ENCODE measurements at regions not wholly inside any gene's neighbourhood (a gene's known extent, or its start where the extent isn't known, plus 50 kb on each side); places are given as distances from the start of the nearest gene placed in this dataset.
"Not testable (repeated sequence)": the region's sequence is repeated elsewhere in the genome, so short reads cannot be mapped to it uniquely, and the experiment has no call there.

GRCh38 chr7:10773430-10773829, 200.2 kb upstream of the PHF14 start:
- DNase-seq (ENCODE audit: low read depth in 1 of 2, low spot score in 2 of 2) = no peak
- no peaks in the 10 kb centered on the region for H3K36me3 ChIP-seq
- no peak overlapping the region for H3K4me3 ChIP-seq
- H3K27ac ChIP-seq = no peak overlapping the region
- H3K27me3 ChIP-seq (replicated peaks) = no peaks in the 10 kb centered on the region
- H3K4me1 ChIP-seq (replicated peaks) = no peaks in the 10 kb centered on the region
- 0 out of 2 replicates have a peak, but pooled peaks cover under 1% of the 10 kb centered on the region for H3K9me3 ChIP-seq (replicated peaks)

GRCh38 chr7:10779465-10780399, 193.9 kb upstream of the PHF14 start:
- Histone ChIP-seq H3K9me3 (replicated peaks) (no peaks in the 10 kb centered on the region), H3K36me3 (no peaks in the 10 kb centered on the region), H3K4me3 (no peak overlapping the region), H3K27ac (no peak overlapping the region), H3K4me1 (replicated peaks) (no peaks in the 10 kb centered on the region), H3K27me3 (replicated peaks) (no peaks in the 10 kb centered on the region)
- no peak for DNase-seq (ENCODE audit: low read depth in 1 of 2, low spot score in 2 of 2)

DNA sequence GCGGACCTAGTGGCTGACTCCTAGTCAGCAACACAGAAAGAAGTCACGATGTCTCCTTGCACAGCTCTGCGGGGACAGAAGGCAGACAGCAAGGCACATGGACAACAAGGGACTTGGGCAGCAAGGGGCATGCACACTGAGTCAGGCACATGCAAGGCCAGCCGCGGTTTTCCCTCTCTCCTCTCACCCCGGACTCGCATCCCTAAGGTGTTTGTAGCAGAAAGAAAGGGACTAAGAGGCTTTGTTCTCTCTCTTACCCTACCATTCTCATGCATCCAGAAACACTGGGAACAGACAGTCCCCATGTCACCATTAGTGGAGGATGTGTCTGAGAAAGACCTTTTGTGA, 193.3 kb upstream of the PHF14 start:
- Histone ChIP-seq H3K9me3 (replicated peaks) (no peaks in the 10 kb centered on the region), H3K27me3 (replicated peaks) (no peaks in the 10 kb centered on the region), H3K27ac (no peak overlapping the region), H3K4me3 (no peak overlapping the region), H3K4me1 (replicated peaks) (no peaks in the 10 kb centered on the region), H3K36me3 (no peaks in the 10 kb centered on the region)
- DNase-seq (ENCODE audit: low read depth in 1 of 2, low spot score in 2 of 2) = no peak

DNA sequence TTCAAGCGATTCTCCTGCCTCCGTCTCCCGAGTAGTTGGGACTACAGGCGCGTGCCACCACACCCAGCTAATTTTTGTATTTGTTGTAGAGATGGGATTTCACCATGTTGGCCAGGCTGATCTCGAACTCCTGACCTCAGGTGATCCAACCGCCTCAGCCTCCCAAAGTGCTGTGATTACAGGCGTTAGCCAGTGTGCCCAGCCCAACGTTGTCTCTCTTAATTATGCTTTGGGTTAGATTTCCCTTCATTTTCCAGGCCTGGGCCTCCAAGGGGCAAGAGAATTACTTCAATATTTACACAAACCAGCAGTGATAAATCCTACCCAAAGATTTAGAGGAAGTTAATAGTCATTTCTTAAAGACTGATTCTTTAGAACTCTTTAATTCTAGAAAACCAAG, 186.7 kb upstream of the PHF14 start:
- not testable (repeated sequence) for DNase-seq (ENCODE audit: low read depth in 1 of 2, low spot score in 2 of 2); H3K9me3 ChIP-seq (replicated peaks)

DNA sequence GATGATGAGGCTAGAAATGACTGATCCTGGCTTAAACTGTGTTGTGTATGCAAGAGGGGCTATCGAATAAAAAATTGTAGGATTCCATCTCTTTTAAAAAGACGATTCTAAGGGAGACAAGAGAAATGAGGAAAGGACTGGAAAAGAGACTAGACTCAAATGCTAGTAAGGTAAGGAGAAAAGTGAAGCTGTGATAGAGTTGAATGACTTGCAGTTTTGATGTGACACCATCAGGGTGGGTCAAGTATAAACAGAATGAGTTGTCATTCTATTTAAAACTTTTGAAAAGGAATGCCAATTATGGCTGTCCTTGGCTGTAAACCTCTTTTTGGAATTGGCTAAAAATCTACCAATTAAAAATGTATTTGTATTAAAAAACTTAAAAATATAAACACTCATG, 184.5 kb upstream of the PHF14 start:
- Histone ChIP-seq H3K4me3 (no peak overlapping the region), H3K27me3 (replicated peaks) (no peaks in the 10 kb centered on the region), H3K4me1 (replicated peaks) (no peaks in the 10 kb centered on the region), H3K36me3 (no peaks in the 10 kb centered on the region), H3K9me3 (replicated peaks) (peaks cover 3% of the 10 kb centered on the region; the same call in 1 of the 2 replicates), H3K27ac (no peak overlapping the region)
- DNase-seq (ENCODE audit: low read depth in 1 of 2, low spot score in 2 of 2) = no peak

More for the DNA sequence above, 186.7 kb upstream of the PHF14 start:
- not testable (repeated sequence) for H3K27ac ChIP-seq; H3K27me3 ChIP-seq (replicated peaks); H3K36me3 ChIP-seq; H3K4me1 ChIP-seq (replicated peaks); H3K4me3 ChIP-seq

DNA sequence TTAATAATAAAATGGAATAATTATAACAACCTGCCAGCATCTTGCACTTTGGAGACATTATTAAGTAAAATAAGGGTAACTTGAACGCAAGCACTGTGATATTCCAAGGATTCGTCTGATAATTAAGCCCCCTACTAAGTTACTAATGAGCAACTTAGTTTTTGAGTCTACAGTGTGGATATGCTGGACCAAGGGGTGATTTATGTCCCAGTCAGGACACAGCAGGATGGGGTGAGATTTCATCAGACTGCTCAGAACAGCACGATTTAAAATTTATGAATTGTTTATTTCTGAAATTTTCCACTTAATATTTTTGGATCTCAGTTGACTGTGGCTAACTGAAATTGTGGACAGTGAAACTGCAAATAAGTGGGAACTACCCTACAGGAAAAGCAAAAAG, 182.8 kb upstream of the PHF14 start:
- no peaks in the 10 kb centered on the region for H3K36me3 ChIP-seq
- H3K27ac ChIP-seq = no peak overlapping the region
- peaks cover 3% of the 10 kb centered on the region; the same call in 1 of the 2 replicates for H3K9me3 ChIP-seq (replicated peaks)
- H3K4me1 ChIP-seq (replicated peaks) = no peaks in the 10 kb centered on the region
- H3K27me3 ChIP-seq (replicated peaks) = no peaks in the 10 kb centered on the region
- no peak for DNase-seq (ENCODE audit: low read depth in 1 of 2, low spot score in 2 of 2)
- no peak overlapping the region for H3K4me3 ChIP-seq

DNA sequence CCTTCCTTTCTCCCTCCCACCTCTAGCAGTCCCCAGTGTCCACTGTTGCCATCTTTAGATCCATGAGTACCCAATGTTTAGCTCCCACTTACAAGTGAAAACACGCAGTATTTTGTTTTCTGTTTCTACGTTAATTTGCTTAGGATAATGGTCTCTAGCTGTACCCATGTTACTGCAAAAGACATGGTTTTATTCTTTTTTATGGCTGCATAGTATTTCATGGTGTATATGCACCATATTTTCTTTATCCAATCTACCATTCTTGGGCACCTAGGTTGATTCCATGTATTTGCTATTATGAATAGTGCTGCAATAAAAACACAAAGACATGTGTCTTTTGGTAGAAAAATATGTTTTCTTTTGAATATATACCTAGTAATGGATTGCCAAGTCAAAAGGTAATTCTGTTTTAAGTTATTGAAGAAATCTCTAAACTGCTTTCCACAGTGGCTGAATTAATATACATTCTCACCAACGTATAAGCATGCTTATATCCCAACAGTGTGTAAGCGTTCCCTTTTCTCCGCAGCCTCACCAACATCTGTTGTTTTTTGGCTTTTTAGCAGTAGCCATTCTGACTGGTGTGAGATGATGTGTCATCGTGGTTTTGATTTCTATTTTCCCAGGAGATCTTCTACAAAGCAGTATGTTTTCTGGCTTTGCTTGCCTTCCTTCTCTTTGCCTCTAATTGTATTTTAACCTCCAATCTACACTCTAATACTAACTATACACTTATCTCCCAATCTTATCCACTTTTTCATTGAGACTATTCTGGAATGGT, 179.5 kb upstream of the PHF14 start:
- no peak overlapping the region for H3K27ac ChIP-seq
- no peaks in the 10 kb centered on the region for H3K36me3 ChIP-seq
- H3K27me3 ChIP-seq (replicated peaks) = no peaks in the 10 kb centered on the region
- no peak overlapping the region for H3K4me3 ChIP-seq
- no peaks in the 10 kb centered on the region for H3K4me1 ChIP-seq (replicated peaks)
- peaks cover 3% of the 10 kb centered on the region; the same call in 1 of the 2 replicates for H3K9me3 ChIP-seq (replicated peaks)
- no peak for DNase-seq (ENCODE audit: low read depth in 1 of 2, low spot score in 2 of 2)

GRCh38 chr7:10797157-10797556, 176.5 kb upstream of the PHF14 start:
- no peaks in the 10 kb centered on the region for H3K9me3 ChIP-seq (replicated peaks)
- H3K36me3 ChIP-seq = no peaks in the 10 kb centered on the region
- DNase-seq (ENCODE audit: low read depth in 1 of 2, low spot score in 2 of 2) = no peak
- no peaks in the 10 kb centered on the region for H3K27me3 ChIP-seq (replicated peaks)
- H3K4me3 ChIP-seq = no peak overlapping the region
- H3K4me1 ChIP-seq (replicated peaks) = no peaks in the 10 kb centered on the region
- H3K27ac ChIP-seq = no peak overlapping the region

- DNase-seq (ENCODE audit: low read depth in 1 of 2, low spot score in 2 of 2) = no peak
- H3K9me3 ChIP-seq (replicated peaks) = no peaks in the 10 kb centered on the region
- no peaks in the 10 kb centered on the region for H3K36me3 ChIP-seq
- H3K4me1 ChIP-seq (replicated peaks) = no peaks in the 10 kb centered on the region
- no peaks in the 10 kb centered on the region for H3K27me3 ChIP-seq (replicated peaks)
- H3K27ac ChIP-seq = no peak overlapping the region
- no peak overlapping the region for H3K4me3 ChIP-seq
Measured at GRCh38 chr7:10798044-10798443, 175.6 kb upstream of the PHF14 start.

- no peak for DNase-seq (ENCODE audit: low read depth in 1 of 2, low spot score in 2 of 2)
- Histone ChIP-seq H3K9me3 (replicated peaks) (no peaks in the 10 kb centered on the region), H3K36me3 (no peaks in the 10 kb centered on the region), H3K27me3 (replicated peaks) (no peaks in the 10 kb centered on the region), H3K27ac (no peak overlapping the region), H3K4me3 (no peak overlapping the region), H3K4me1 (replicated peaks) (no peaks in the 10 kb centered on the region)
Measured at GRCh38 chr7:10799475-10799874, 174.2 kb upstream of the PHF14 start.

DNA sequence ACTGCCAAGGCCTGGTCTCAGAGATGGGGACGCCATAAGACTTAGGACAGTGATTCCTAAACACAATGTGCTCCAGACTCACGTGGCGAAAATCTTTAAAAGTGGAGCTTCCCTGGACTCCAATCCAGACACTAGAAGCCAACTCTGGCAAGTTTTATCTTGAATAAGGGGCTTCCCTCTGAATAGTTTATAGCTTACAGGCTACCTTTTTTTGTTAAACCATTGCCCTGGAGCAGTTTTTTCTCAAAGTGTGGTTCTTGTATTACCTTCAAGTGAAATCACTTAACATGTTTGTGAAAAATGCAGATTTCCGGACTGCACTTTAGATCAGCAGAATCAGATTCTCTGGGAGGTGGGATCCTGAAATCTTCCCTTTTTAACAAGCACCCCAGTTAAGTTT, 171.7 kb upstream of the PHF14 start:
- H3K4me1 ChIP-seq (replicated peaks) = no peaks in the 10 kb centered on the region
- no peak overlapping the region for H3K4me3 ChIP-seq
- DNase-seq (ENCODE audit: low read depth in 1 of 2, low spot score in 2 of 2) = no peak
- H3K27me3 ChIP-seq (replicated peaks) = no peaks in the 10 kb centered on the region
- no peak overlapping the region for H3K27ac ChIP-seq
- H3K36me3 ChIP-seq = no peaks in the 10 kb centered on the region
- no peaks in the 10 kb centered on the region for H3K9me3 ChIP-seq (replicated peaks)

- Histone ChIP-seq H3K9me3 (replicated peaks) (no peaks in the 10 kb centered on the region), H3K27me3 (replicated peaks) (no peaks in the 10 kb centered on the region), H3K4me3 (no peak overlapping the region), H3K36me3 (no peaks in the 10 kb centered on the region), H3K27ac (no peak overlapping the region), H3K4me1 (replicated peaks) (no peaks in the 10 kb centered on the region)
- peak in 1 of 2 experiments; percentile 7 for DNase-seq (ENCODE audit: low read depth in 1 of 2, low spot score in 2 of 2)
Measured at GRCh38 chr7:10802526-10802925, 171.1 kb upstream of the PHF14 start.

DNA sequence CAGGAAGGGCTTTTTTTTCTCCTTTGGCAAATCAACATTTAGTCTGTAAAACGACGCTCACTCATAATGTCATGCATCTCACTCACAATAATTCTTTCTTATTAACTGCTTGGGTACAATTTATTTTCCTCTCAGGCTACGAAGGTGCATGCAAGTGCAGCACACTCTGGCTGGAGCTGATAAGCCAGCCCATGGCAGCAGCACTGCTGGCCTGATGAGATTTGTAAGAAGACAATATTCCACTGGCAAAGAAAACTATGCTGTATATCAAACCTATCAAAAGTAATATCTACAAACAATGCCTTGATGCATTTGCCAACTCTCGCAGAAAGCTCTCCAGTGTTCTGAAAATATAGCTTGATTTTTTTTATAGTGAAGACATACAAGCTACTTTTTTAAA, 170.0 kb upstream of the PHF14 start:
- DNase-seq (ENCODE audit: low read depth in 1 of 2, low spot score in 2 of 2) = no peak
- Histone ChIP-seq H3K9me3 (replicated peaks) (no peaks in the 10 kb centered on the region), H3K4me1 (replicated peaks) (no peaks in the 10 kb centered on the region), H3K27me3 (replicated peaks) (no peaks in the 10 kb centered on the region), H3K36me3 (no peaks in the 10 kb centered on the region), H3K27ac (no peak overlapping the region), H3K4me3 (no peak overlapping the region)

GRCh38 chr7:10804770-10805169, 168.9 kb upstream of the PHF14 start:
- Histone ChIP-seq H3K4me3 (no peak overlapping the region), H3K27me3 (replicated peaks) (no peaks in the 10 kb centered on the region), H3K9me3 (replicated peaks) (no peaks in the 10 kb centered on the region), H3K36me3 (no peaks in the 10 kb centered on the region), H3K27ac (no peak overlapping the region), H3K4me1 (replicated peaks) (no peaks in the 10 kb centered on the region)
- DNase-seq (ENCODE audit: low read depth in 1 of 2, low spot score in 2 of 2) = no peak

Measured in SJSA1 (cell line).